NCI-H2196 treated with DMSO at 0.1 percent for 48 hours (cell line): ENCODE measurements at regions not wholly inside any gene's neighbourhood (a gene's known extent, or its start where the extent isn't known, plus 50 kb on each side); places are given as distances from the start of the nearest gene placed in this dataset.
"Not testable (repeated sequence)": the region's sequence is repeated elsewhere in the genome, so short reads cannot be mapped to it uniquely, and the experiment has no call there.

ENCODE experiments used
- DNase-seq: peaks from one replicate; lab custom pipeline; 2025; ENCODE audit not compliant: unreplicated experiment; lab: John Stamatoyannopoulos, UW

GRCh38 chr1:81738875-81739274 is 61.9 kb upstream of the ADGRL2 start:
- no peak for DNase-seq

- DNase-seq: no peak
Measured at GRCh38 chr1:81733480-81733879, 67.3 kb upstream of the ADGRL2 start.

- DNase-seq: no peak
Measured at GRCh38 chr1:81731989-81732388, 68.7 kb upstream of the ADGRL2 start.

- no peak for DNase-seq
Measured at GRCh38 chr1:81730881-81731280, 69.9 kb upstream of the ADGRL2 start.

- DNase-seq: not testable (repeated sequence)
Measured at GRCh38 chr1:81730299-81730698, 70.4 kb upstream of the ADGRL2 start.

- no peak for DNase-seq
Measured at GRCh38 chr1:81729818-81730217, 70.9 kb upstream of the ADGRL2 start.

- DNase-seq: no peak
Measured at GRCh38 chr1:81729239-81729638, 71.5 kb upstream of the ADGRL2 start.

GRCh38 chr1:81725823-81726222 is 74.9 kb upstream of the ADGRL2 start:
- no peak for DNase-seq

GRCh38 chr1:81722631-81723328 is 78.0 kb upstream of the ADGRL2 start:
- DNase-seq: not testable (repeated sequence)

GRCh38 chr1:81720256-81720655 is 80.5 kb upstream of the ADGRL2 start:
- DNase-seq: not testable (repeated sequence)

- no peak for DNase-seq
Measured at GRCh38 chr1:81717230-81717629, 83.5 kb upstream of the ADGRL2 start.

- DNase-seq: no peak
Measured at GRCh38 chr1:81715391-81715790, 85.3 kb upstream of the ADGRL2 start.

GRCh38 chr1:81714636-81715035 is 86.1 kb upstream of the ADGRL2 start:
- DNase-seq: no peak

- DNase-seq: no peak
Measured at GRCh38 chr1:81712425-81712824, 88.3 kb upstream of the ADGRL2 start.

- DNase-seq: no peak
Measured at GRCh38 chr1:81710857-81711256, 89.9 kb upstream of the ADGRL2 start.

- no peak for DNase-seq
Measured at GRCh38 chr1:81708250-81708649, 92.5 kb upstream of the ADGRL2 start.

GRCh38 chr1:81706650-81707435 is 93.9 kb upstream of the ADGRL2 start:
- no peak for DNase-seq

GRCh38 chr1:81703756-81704463 is 96.8 kb upstream of the ADGRL2 start:
- no peak for DNase-seq

- DNase-seq: no peak
Measured at GRCh38 chr1:81703391-81703755, 97.4 kb upstream of the ADGRL2 start.

GRCh38 chr1:81702903-81703302 is 97.8 kb upstream of the ADGRL2 start:
- DNase-seq: no peak

GRCh38 chr1:81702079-81702715 is 98.5 kb upstream of the ADGRL2 start:
- DNase-seq: no peak
